ENCODE measurements at regions not wholly inside any gene's neighbourhood (a gene's known extent, or its start where the extent isn't known, plus 50 kb on each side); places are given as distances from the start of the nearest gene placed in this dataset.

GRCh38 chr10:56715262-56715661 is 354.2 kb upstream of the ZWINT start:
- intact Hi-C loops (cut with micrococcal nuclease), result no loop called here
- DNase-seq (no peak), ATAC-seq (no peak)
- TF ChIP-seq CTCF (IDR thresholded peaks at IDR 0.05), result no peak
- H3K4me3 Mint-ChIP-seq, result no peak overlapping the region
- no peak overlapping the region for H3K27ac Mint-ChIP-seq
- ChIA-PET POLR2A (no interaction called here), CTCF (no interaction called here)
- no peaks in the 10 kb centered on the region for H3K4me1 Mint-ChIP-seq (ENCODE audit: low read depth)
- H3K27me3 Mint-ChIP-seq, result no peaks in the 10 kb centered on the region
- no peaks in the 10 kb centered on the region for H3K36me3 Mint-ChIP-seq (ENCODE audit: low read depth)
- peaks cover 10% of the 10 kb centered on the region for H3K9me3 Mint-ChIP-seq

DNA sequence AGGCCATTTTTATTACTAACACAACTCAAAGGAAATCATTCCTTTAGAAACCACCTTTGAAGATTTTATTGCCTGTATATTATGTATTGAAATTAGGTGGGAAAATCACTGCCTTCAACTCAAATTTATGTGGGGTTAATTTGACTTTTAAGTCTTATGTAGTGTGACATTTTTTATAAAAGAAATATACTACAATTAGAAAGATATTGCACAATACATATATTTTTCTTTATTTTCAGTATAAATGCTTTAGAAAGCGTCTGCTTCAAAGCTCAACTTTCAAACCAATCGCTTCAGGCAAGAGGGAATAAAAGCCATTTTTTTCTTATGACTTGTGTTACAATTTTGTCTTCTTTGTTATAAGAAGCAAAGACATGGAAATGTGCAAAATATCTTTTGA is 337.4 kb upstream of the ZWINT start:
- DNase-seq (no peak), ATAC-seq (no peak)
- ChIA-PET POLR2A (no interaction called here), CTCF (no interaction called here)
- Mint-ChIP-seq H3K9me3 (peaks cover 1% of the 10 kb centered on the region), H3K36me3 (ENCODE audit: low read depth) (no peaks in the 10 kb centered on the region), H3K4me1 (ENCODE audit: low read depth) (no peaks in the 10 kb centered on the region), H3K27ac (no peak overlapping the region), H3K27me3 (no peaks in the 10 kb centered on the region), H3K4me3 (no peak overlapping the region)
- TF ChIP-seq CTCF (IDR thresholded peaks at IDR 0.05), result no peak
- intact Hi-C loops (cut with micrococcal nuclease), result no loop called here

GRCh38 chr10:56679578-56679977 is 318.5 kb upstream of the ZWINT start:
- Mint-ChIP-seq H3K4me1 (ENCODE audit: low read depth) (no peaks in the 10 kb centered on the region), H3K36me3 (ENCODE audit: low read depth) (no peaks in the 10 kb centered on the region), H3K27me3 (no peaks in the 10 kb centered on the region), H3K4me3 (no peak overlapping the region), H3K9me3 (peaks cover 10% of the 10 kb centered on the region), H3K27ac (no peak overlapping the region)
- CTCF ChIA-PET, result no interaction called here
- ATAC-seq (no peak), DNase-seq (no peak)
- POLR2A ChIA-PET, result no interaction called here
- intact Hi-C loops (cut with micrococcal nuclease), result no loop called here
- no peak for TF ChIP-seq CTCF (IDR thresholded peaks at IDR 0.05)

- intact Hi-C loops (cut with micrococcal nuclease), result no loop called here
- Mint-ChIP-seq H3K4me1 (ENCODE audit: low read depth) (no peaks in the 10 kb centered on the region), H3K4me3 (no peak overlapping the region), H3K9me3 (peaks cover 4% of the 10 kb centered on the region), H3K36me3 (ENCODE audit: low read depth) (no peaks in the 10 kb centered on the region), H3K27ac (no peak overlapping the region), H3K27me3 (no peaks in the 10 kb centered on the region)
- ATAC-seq, result no peak
- ChIA-PET CTCF (no interaction called here), POLR2A (no interaction called here)
- DNase-seq, result no peak
- TF ChIP-seq CTCF (IDR thresholded peaks at IDR 0.05), result no peak
These were observed 301.8 kb upstream of the ZWINT start for GRCh38 chr10:56662765-56663447.

- Mint-ChIP-seq H3K27ac (no peak overlapping the region), H3K9me3 (peaks cover 11% of the 10 kb centered on the region), H3K27me3 (no peaks in the 10 kb centered on the region), H3K4me3 (no peak overlapping the region), H3K4me1 (ENCODE audit: low read depth) (no peaks in the 10 kb centered on the region), H3K36me3 (ENCODE audit: low read depth) (no peaks in the 10 kb centered on the region)
- DNase-seq (no peak), ATAC-seq (no peak)
- TF ChIP-seq CTCF (IDR thresholded peaks at IDR 0.05), result no peak
- intact Hi-C loops (cut with micrococcal nuclease), result no loop called here
- ChIA-PET POLR2A (no interaction called here), CTCF (no interaction called here)
These were observed 292.2 kb upstream of the ZWINT start for GRCh38 chr10:56653289-56653688.

Data from activated CD8-positive, alpha-beta T cell treated with anti-CD3 and anti-CD28 coated beads for 36 hours (primary cell).